ENCODE measurements at regions not wholly inside any gene's neighbourhood (a gene's known extent, or its start where the extent isn't known, plus 50 kb on each side); places are given as distances from the start of the nearest gene placed in this dataset.

DNA sequence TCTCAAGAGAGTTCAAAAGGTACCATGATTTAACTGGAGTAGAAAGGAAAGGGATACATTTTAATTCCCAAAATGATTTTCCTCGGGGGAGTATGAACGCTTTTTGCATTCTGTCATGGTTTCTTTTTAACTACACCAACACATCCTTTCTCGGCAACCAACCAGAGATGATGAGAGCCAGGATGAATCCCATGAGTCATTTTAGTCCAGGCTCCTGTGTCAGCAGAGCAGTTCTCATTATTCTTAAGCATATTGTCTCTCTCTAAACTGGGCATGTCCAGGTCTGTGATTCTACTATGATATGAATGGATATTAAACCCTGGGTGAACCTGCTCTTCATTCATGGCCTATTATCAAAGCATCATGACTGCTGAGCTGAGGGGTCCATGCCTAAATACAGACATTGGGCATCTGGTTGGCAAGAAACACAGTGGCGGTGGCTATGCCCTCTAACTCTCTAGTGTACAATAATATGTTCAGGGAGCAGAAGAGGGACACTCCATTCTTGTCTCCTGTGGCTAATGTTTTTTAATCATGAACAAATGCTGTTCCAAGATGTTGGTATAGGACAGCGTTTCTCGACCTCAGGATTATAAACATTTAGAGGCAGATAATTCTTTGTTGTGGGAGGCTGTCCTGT lies 124.3 kb upstream of the ESRRG start:
- H3K27ac ChIP-seq (ENCODE audit: low read depth, low read length) = no peak overlapping the region
- no peaks in the 10 kb centered on the region for H3K4me1 ChIP-seq (ENCODE audit: control insufficient read depth, low read length)
- H4K20me1 ChIP-seq (ENCODE audit: control insufficient read depth, insufficient read depth, low read depth, low read length) = no peaks in the 10 kb centered on the region
- H3K27me3 ChIP-seq (ENCODE audit: control insufficient read depth, low read length) = no peaks in the 10 kb centered on the region
- H3K4me2 ChIP-seq (ENCODE audit: low read length) = no peak overlapping the region
- no peaks in the 10 kb centered on the region for H3F3A ChIP-seq (ENCODE audit: control insufficient read depth, insufficient read depth)
- H3K9me2 ChIP-seq (replicated peaks; ENCODE audit: control insufficient read depth, low read length) = no peaks in the 10 kb centered on the region
- TF ChIP-seq CTCF (IDR thresholded peaks at IDR 0.05; ENCODE audit: low read depth, low read length, poor library complexity, severe bottlenecking) (no peak), EZH2phosphoT487 (IDR thresholded peaks at IDR 0.05; ENCODE audit: borderline replicate concordance, low read length) (no peak)
- H3K36me3 ChIP-seq (ENCODE audit: control insufficient read depth, low read length) = no peaks in the 10 kb centered on the region
- H3K79me2 ChIP-seq (ENCODE audit: control insufficient read depth, low read length) = no peaks in the 10 kb centered on the region
- no peaks in the 10 kb centered on the region for H3K9me3 ChIP-seq (ENCODE audit: control insufficient read depth, insufficient read depth, low read length)
- H3K4me3 ChIP-seq (ENCODE audit: low read length) = no peak overlapping the region

GRCh38 chr1:216846339-216846738 lies 123.1 kb upstream of the ESRRG start:
- Histone ChIP-seq H3K79me2 (ENCODE audit: control insufficient read depth, low read length) (no peaks in the 10 kb centered on the region), H3K4me3 (ENCODE audit: low read length) (no peak overlapping the region), H3K9me2 (replicated peaks; ENCODE audit: control insufficient read depth, low read length) (no peaks in the 10 kb centered on the region), H4K20me1 (ENCODE audit: control insufficient read depth, insufficient read depth, low read depth, low read length) (no peaks in the 10 kb centered on the region), H3K27ac (ENCODE audit: low read depth, low read length) (no peak overlapping the region), H3K9me3 (ENCODE audit: control insufficient read depth, insufficient read depth, low read length) (no peaks in the 10 kb centered on the region), H3F3A (ENCODE audit: control insufficient read depth, insufficient read depth) (no peaks in the 10 kb centered on the region), H3K4me1 (ENCODE audit: control insufficient read depth, low read length) (no peaks in the 10 kb centered on the region), H3K27me3 (ENCODE audit: control insufficient read depth, low read length) (no peaks in the 10 kb centered on the region), H3K4me2 (ENCODE audit: low read length) (no peak overlapping the region), H3K36me3 (ENCODE audit: control insufficient read depth, low read length) (no peaks in the 10 kb centered on the region)
- TF ChIP-seq EZH2phosphoT487 (IDR thresholded peaks at IDR 0.05; ENCODE audit: borderline replicate concordance, low read length) (no peak), CTCF (IDR thresholded peaks at IDR 0.05; ENCODE audit: low read depth, low read length, poor library complexity, severe bottlenecking) (no peak)

DNA sequence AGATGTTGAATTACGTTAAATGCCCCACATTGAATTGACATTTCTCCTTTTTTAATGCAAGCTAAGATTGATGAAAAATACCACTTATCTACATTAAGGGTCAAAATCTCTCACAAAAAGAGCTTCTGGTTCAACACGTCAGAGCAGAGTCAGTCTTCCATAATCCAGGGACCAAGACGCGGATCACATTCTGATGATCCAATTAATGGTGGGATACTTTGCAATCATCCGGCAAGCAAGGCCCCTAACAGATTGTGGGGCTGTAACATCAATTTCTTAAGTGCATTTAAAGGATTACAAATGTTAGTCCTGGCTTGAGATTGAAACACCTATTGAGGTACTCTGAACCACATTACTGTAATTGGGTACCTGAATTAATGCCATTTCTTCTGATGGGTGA lies 120.2 kb upstream of the ESRRG start:
- Histone ChIP-seq H3F3A (ENCODE audit: control insufficient read depth, insufficient read depth) (no peaks in the 10 kb centered on the region), H3K79me2 (ENCODE audit: control insufficient read depth, low read length) (no peaks in the 10 kb centered on the region), H3K4me3 (ENCODE audit: low read length) (no peak overlapping the region), H3K36me3 (ENCODE audit: control insufficient read depth, low read length) (no peaks in the 10 kb centered on the region), H4K20me1 (ENCODE audit: control insufficient read depth, insufficient read depth, low read depth, low read length) (no peaks in the 10 kb centered on the region), H3K27ac (ENCODE audit: low read depth, low read length) (no peak overlapping the region), H3K4me1 (ENCODE audit: control insufficient read depth, low read length) (no peaks in the 10 kb centered on the region), H3K9me2 (replicated peaks; ENCODE audit: control insufficient read depth, low read length) (no peaks in the 10 kb centered on the region), H3K9me3 (ENCODE audit: control insufficient read depth, insufficient read depth, low read length) (no peaks in the 10 kb centered on the region), H3K4me2 (ENCODE audit: low read length) (no peak overlapping the region), H3K27me3 (ENCODE audit: control insufficient read depth, low read length) (no peaks in the 10 kb centered on the region)
- TF ChIP-seq EZH2phosphoT487 (IDR thresholded peaks at IDR 0.05; ENCODE audit: borderline replicate concordance, low read length) (no peak), CTCF (IDR thresholded peaks at IDR 0.05; ENCODE audit: low read depth, low read length, poor library complexity, severe bottlenecking) (no peak)

All from DOHH2 (cell line).